ENCODE measurements at regions not wholly inside any gene's neighbourhood (a gene's known extent, or its start where the extent isn't known, plus 50 kb on each side); places are given as distances from the start of the nearest gene placed in this dataset.

DNA sequence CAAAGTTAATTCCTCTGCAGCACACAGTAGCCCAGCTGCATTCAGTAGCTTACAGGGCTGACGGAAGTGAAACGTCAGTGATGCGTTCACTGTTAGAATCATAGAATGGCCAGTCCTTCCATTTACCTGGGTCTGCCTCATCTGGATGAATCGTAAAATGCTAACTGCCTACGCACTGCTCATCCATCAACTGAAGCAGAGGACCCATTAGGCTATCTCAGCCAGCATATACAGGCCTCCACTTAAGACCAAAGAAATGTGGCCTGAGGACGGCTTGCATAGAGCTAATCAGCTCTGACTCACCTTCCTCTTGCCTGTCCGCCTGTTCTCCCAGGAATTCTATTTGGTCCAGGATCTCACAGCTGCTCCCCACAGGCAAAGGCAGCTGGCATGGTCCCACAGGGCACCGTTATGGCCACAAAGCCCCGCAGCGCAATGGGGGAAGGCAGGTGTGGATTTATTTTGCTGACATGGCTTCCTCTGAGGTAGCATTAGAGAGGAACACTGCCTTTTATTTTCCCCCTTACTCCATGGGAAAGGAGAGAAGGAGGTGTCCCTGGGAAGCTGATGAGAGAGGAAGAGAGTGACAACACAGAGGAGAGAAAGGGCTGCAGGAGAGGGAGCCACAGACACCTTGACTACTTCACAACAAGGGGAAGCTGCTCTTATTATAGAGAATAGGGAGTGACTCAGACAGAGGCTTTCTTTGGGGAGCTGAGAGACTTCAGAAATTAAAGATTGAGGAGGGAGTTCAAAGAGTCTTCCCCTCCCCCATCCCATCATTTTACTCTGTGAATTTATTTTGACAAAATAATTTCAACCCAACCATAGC lies 177.6 kb downstream of the HHIPL2 start:
- peak; percentile 61 for DNase-seq (ENCODE audit: low spot score)

DNA sequence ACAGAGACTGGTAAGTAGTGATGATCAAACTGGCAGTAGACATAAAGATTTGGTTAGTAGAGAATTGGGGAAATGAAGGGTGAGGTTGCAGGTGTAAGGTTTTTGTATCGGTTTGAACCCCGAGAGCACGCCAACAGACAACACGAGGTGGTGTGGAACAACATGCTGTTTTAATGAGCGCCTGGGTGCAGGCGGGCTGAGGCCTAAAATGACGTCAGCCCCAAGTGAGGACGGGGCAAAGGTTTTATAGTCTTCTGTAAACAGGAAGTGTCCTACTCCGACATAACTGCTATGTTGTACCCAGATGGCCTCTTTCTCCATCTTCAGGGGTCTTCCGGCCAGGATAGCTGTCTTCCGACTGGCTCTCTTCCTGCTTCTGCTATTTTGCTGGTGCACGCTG lies 178.8 kb downstream of the HHIPL2 start:
- no peak for DNase-seq (ENCODE audit: low spot score)

- no peak for DNase-seq (ENCODE audit: low spot score)
These were observed 189.8 kb downstream of the HHIPL2 start for GRCh38 chr1:222358100-222358499.

DNA sequence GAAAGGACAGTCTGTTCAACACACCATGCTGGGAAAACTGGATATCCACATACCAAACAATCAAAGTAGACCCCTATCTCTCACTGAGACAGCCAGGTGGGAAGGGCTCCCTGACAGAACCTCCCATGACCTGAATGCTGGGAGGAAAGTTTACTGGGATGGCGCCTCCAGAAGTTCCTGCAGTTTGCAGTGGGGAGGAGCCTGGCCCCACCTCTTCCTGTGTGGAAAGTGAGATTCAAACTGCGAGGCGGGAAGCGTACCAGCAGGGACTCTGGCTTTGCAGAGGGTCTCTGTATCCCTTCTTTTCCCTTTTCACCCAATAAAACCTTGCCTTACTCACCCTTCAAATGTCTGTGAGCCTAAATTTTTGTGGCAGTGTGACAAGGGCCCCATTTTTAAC lies 190.7 kb downstream of the HHIPL2 start:
- no peak for DNase-seq (ENCODE audit: low spot score)

DNA sequence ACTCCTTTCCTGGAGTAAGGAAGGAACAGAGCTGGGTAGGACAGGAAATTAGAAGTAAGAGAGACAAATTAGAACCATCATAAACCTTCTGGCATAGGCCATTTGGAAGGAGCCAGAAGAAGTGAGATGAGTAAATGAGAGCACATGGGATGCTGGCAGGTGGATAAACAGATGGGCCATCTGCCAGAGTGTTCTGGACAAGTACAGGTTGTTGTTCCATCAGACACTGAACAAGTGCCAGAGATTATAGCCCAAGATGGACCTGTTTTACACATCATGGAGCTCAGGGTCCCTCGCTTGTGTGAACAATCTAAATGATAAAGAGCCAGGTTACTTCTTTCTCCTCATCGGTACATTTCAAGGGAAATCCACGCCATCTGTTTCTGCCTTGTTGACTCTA lies 200.3 kb downstream of the HHIPL2 start:
- DNase-seq (ENCODE audit: low spot score), result no peak

DNA sequence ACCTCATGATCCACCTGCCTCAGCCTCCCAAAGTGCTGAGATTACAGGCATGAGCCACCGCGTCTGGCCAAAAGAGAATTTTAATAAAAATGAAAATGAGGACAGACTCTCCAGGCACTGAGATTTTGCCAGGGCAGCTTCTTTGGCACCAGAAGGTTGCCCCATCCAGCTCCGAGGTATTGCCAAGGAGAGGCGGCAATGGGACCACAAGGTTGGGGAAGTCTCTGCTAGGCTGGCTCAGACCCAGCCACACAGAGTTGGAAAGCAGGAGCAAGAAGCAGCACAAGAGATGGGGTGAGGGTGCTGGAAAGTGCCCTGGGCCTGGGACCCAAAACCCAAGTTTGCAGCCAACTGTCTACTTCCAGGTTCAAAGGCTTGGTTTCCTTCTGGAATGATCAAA lies 200.9 kb downstream of the HHIPL2 start:
- no peak for DNase-seq (ENCODE audit: low spot score)

- peak; percentile 11 for DNase-seq (ENCODE audit: low spot score)
These were observed 208.4 kb downstream of the HHIPL2 start for GRCh38 chr1:222339376-222339947.

GRCh38 chr1:222335586-222335985 lies 212.3 kb downstream of the HHIPL2 start:
- DNase-seq (ENCODE audit: low spot score), result no peak

DNA sequence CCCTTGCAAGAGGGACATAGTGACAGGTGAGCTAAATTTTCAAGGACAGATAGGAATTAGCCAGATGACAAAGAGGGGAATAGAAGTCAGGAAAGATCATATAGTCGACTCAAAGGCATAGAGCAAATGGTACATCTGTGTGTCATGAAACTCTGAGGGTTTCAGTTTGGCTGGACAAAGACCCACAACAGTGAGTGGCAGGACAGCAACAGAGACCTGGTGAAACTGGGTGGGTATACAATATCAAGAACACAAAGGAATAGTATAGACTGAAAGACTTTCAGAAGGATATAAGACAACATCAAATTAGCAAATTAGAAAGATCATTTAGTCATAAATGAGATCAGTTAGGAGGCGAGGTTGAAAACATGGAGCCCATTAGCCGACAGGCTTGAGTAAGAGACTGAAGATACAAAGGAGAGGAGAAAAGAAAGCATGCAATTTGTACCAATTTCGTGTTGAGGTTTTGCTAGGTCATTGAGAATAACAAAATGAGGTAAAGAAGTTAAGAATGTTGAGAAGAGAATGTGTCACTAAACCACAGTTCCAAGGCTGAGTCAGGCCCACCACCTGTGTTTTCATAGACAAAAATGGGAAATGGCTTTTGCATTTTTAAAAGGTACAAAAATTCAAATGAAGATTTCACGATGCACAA lies 213.8 kb downstream of the HHIPL2 start:
- peak; percentile 43 for DNase-seq (ENCODE audit: low spot score)

DNA sequence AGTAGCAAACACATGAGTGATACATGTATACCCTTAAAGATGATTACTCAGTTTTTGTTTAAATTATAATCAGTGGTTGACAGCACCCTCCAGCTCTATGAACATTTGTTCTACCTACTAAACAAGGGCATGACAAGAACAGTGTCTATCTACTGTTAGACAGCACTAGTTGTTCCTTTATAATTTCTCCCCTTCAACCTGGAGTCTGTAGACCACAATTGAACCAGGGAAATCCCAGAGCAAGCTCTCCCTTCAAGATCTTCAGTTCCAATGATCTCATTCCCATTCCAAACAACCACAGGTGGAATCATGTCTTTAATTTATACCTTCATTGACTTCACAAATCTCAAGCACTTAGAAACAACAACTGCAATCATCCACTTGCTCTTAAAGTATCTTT lies 216.1 kb downstream of the HHIPL2 start:
- no peak for DNase-seq (ENCODE audit: low spot score)

- peak; percentile 24 for DNase-seq (ENCODE audit: low spot score)
These were observed 216.6 kb downstream of the HHIPL2 start for GRCh38 chr1:222331340-222331739.

GRCh38 chr1:222329493-222330045 lies 218.3 kb downstream of the HHIPL2 start:
- DNase-seq (ENCODE audit: low spot score), result no peak

DNA sequence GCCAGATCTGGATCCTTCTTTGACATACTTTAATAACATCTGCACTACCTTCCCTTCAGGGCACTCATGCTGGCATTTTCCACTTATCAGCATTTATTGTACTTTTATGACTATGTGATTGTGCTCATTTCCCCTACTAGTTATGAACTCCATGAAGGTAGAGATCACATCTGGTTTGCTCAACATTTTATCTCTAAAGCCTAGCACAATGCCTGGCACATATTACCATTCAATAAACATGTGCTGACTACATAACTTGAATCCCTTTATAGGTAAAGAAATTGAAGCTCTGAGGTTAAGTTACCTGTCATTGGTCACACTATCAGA lies 221.2 kb downstream of the HHIPL2 start:
- DNase-seq (ENCODE audit: low spot score), result no peak

DNA sequence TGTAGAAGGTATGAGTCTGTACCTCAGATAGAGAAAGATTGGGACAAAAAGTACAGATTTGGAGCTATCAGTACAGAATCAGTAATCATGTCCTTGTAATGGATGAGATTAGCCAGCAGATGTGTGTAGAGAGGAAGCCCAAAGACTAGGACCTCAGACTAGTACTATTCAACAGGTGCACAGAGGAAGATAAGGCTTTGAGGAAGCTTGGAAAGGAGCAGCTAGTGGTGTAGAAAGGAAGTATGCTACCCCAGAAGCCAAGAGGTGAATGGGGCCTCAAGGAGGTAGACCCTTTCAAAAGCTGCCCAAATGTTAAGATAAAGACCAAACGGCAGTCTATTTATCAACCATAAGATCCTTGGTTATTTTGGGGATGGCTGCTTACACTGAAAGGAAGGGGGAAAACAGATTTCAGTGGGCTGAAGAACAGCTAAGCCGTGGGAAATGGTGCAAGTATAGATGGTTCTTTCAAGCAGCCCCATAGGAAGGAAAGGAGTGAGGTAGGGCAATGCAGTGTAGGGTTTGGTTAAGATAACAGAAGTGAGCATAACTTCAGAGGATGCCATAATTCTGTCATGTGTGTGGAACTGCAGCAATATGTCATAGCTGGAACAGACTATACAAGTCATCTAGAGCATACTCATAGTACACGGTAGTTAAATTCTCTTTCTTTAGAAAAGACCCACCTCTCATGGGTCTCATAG lies 221.7 kb downstream of the HHIPL2 start:
- DNase-seq (ENCODE audit: low spot score), result no peak

DNA sequence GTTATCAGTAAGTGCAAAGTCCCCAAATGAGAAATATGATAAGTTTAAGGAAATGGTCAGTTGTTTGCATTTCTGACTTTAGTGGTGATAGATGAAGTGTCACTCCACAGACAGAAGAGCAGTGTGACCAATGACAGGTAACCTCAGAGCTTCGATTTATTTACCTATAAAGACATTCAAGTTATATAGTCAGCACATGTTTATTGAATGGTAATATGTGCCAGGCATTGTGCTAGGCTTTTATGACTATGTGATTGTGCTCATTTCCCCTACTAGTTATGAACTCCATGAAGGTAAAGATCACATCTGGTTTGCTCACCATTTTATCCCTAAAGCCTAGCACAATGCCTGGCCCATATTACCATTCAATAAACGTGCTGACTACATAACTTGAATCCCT lies 222.4 kb downstream of the HHIPL2 start:
- DNase-seq (ENCODE audit: low spot score), result no peak

GRCh38 chr1:222314839-222315238 lies 233.1 kb downstream of the HHIPL2 start:
- no peak for DNase-seq (ENCODE audit: low spot score)

- peak; percentile 39 for DNase-seq (ENCODE audit: low spot score)
These were observed 237.1 kb downstream of the HHIPL2 start for GRCh38 chr1:222310836-222311235.

DNA sequence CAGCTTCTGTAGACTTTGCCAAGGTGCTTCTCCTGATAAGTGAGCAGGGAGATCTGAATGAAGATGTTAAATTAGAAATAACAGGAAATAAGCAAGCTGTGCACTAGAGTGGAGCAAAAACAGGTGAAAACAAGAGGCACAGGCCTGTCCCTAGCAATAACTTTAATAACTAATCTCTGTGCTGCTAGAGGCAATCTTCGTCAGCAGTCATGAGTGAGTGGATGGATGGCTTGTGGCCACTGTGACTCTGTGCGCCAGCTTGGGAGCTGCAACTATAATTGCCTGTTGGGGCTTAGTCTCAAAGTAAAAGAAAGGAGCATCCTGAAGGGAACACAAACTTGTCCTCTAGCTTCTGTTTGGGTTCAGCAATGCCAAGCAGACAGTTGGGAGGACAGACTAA lies 240.3 kb downstream of the HHIPL2 start:
- DNase-seq (ENCODE audit: low spot score), result no peak

DNA sequence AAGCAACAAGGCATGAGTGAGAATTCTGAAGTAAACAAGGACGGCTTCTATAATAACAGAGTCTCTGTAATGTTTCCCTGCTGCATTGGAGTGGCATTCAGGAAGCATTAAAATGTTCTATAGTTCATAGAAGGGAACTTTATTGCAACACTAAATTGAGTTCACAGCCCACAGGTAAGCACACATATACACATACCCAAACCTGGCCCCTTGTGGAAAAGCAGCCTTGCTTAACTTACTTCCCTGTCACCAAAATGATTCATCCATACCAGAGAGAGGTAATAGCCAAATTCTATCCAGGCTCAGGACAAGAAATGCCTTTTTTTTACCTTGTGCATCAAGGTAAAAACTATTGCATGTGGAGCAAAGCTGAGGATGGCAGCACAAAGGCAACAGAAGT lies 241.4 kb downstream of the HHIPL2 start:
- no peak for DNase-seq (ENCODE audit: low spot score)

GRCh38 chr1:222306011-222306410 lies 241.9 kb downstream of the HHIPL2 start:
- DNase-seq (ENCODE audit: low spot score), result no peak

- no peak for DNase-seq (ENCODE audit: low spot score)
These were observed 246.3 kb downstream of the HHIPL2 start for GRCh38 chr1:222301652-222302051.

GRCh38 chr1:222299524-222299923 lies 248.4 kb downstream of the HHIPL2 start:
- DNase-seq (ENCODE audit: low spot score), result no peak

GRCh38 chr1:222290866-222291265 lies 257.0 kb downstream of the HHIPL2 start:
- no peak for DNase-seq (ENCODE audit: low spot score)

All from AG20443 (cell line).